ENCODE measurements at regions not wholly inside any gene's neighbourhood (a gene's known extent, or its start where the extent isn't known, plus 50 kb on each side); places are given as distances from the start of the nearest gene placed in this dataset.

- ChIA-PET CTCF (no interaction called here), POLR2A (no interaction called here)
Observed at GRCh38 chr10:44184633-44185314, 200.1 kb downstream of the CXCL12 start.

GRCh38 chr10:44183667-44184632 lies 200.9 kb downstream of the CXCL12 start:
- POLR2A ChIA-PET: no interaction called here
- CTCF ChIA-PET: no interaction called here

- ChIA-PET CTCF (no interaction called here), POLR2A (no interaction called here)
Observed at GRCh38 chr10:44182909-44183308, 202.0 kb downstream of the CXCL12 start.

- POLR2A ChIA-PET: no interaction called here
- CTCF ChIA-PET: no interaction called here
Observed at GRCh38 chr10:44180321-44181168, 204.4 kb downstream of the CXCL12 start.

GRCh38 chr10:44178856-44179255 lies 206.0 kb downstream of the CXCL12 start:
- CTCF ChIA-PET: no interaction called here
- POLR2A ChIA-PET: no interaction called here

GRCh38 chr10:44178281-44178680 lies 206.6 kb downstream of the CXCL12 start:
- POLR2A ChIA-PET: no interaction called here
- CTCF ChIA-PET: no interaction called here

GRCh38 chr10:44177610-44178009 lies 207.3 kb downstream of the CXCL12 start:
- ChIA-PET CTCF (no interaction called here), POLR2A (no interaction called here)

- ChIA-PET CTCF (no interaction called here), POLR2A (no interaction called here)
Observed at GRCh38 chr10:44176311-44176710, 208.6 kb downstream of the CXCL12 start.

- ChIA-PET CTCF (no interaction called here), POLR2A (no interaction called here)
Observed at GRCh38 chr10:44173608-44173894, 211.3 kb downstream of the CXCL12 start.

- POLR2A ChIA-PET: no interaction called here
- CTCF ChIA-PET: no interaction called here
Observed at GRCh38 chr10:44172883-44173607, 211.9 kb downstream of the CXCL12 start.

GRCh38 chr10:44171765-44172164 lies 213.1 kb downstream of the CXCL12 start:
- CTCF ChIA-PET: no interaction called here
- POLR2A ChIA-PET: no interaction called here

- CTCF ChIA-PET: no interaction called here
- POLR2A ChIA-PET: no interaction called here
Observed at GRCh38 chr10:44168478-44168877, 216.4 kb downstream of the CXCL12 start.

GRCh38 chr10:44167752-44168151 lies 217.1 kb downstream of the CXCL12 start:
- POLR2A ChIA-PET: no interaction called here

GRCh38 chr10:44166441-44166840 lies 218.5 kb downstream of the CXCL12 start:
- POLR2A ChIA-PET: no interaction called here
- CTCF ChIA-PET: no interaction called here

More at GRCh38 chr10:44167752-44168151, 217.1 kb downstream of the CXCL12 start:
- CTCF ChIA-PET: no interaction called here

- ChIA-PET CTCF (no interaction called here), POLR2A (no interaction called here)
Observed at GRCh38 chr10:44164251-44164956, 220.5 kb downstream of the CXCL12 start.

GRCh38 chr10:44161184-44161583 lies 223.7 kb downstream of the CXCL12 start:
- CTCF ChIA-PET: no interaction called here
- POLR2A ChIA-PET: no interaction called here

- CTCF ChIA-PET: no interaction called here
Observed at GRCh38 chr10:44157574-44157973, 227.3 kb downstream of the CXCL12 start.

GRCh38 chr10:44154956-44155355 lies 229.9 kb downstream of the CXCL12 start:
- ChIA-PET POLR2A (no interaction called here), CTCF (no interaction called here)

More at GRCh38 chr10:44157574-44157973, 227.3 kb downstream of the CXCL12 start:
- POLR2A ChIA-PET: no interaction called here

- ChIA-PET POLR2A (no interaction called here), CTCF (no interaction called here)
Observed at GRCh38 chr10:44153918-44154670, 230.8 kb downstream of the CXCL12 start.

All from activated CD8-positive, alpha-beta memory T cell treated with anti-CD3 and anti-CD28 coated beads for 36 hours (primary cell).